ENCODE measurements at regions not wholly inside any gene's neighbourhood (a gene's known extent, or its start where the extent isn't known, plus 50 kb on each side); places are given as distances from the start of the nearest gene placed in this dataset.

DNA sequence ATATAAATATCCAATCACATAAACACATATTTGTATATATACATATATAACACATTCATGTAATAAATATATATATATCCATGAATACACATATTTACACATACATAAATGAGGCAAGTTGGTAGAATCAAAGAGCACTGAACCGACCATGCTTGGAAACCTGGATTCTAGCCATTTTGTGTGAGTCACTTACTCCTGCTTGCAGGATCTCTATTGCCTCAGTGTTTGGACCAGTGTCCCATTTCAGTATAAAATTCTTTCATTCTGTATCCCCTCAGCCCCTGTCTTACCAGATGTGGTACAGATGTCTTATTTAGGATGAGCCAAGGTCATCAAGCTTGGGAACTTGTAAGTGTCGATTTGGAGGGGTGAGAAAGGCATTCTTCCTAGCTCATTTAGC lies 391.4 kb upstream of the FRG2C start:
- TF ChIP-seq POLR2A (IDR thresholded peaks at IDR 0.05) = no peak
- TF ChIP-seq, protein P1, sequence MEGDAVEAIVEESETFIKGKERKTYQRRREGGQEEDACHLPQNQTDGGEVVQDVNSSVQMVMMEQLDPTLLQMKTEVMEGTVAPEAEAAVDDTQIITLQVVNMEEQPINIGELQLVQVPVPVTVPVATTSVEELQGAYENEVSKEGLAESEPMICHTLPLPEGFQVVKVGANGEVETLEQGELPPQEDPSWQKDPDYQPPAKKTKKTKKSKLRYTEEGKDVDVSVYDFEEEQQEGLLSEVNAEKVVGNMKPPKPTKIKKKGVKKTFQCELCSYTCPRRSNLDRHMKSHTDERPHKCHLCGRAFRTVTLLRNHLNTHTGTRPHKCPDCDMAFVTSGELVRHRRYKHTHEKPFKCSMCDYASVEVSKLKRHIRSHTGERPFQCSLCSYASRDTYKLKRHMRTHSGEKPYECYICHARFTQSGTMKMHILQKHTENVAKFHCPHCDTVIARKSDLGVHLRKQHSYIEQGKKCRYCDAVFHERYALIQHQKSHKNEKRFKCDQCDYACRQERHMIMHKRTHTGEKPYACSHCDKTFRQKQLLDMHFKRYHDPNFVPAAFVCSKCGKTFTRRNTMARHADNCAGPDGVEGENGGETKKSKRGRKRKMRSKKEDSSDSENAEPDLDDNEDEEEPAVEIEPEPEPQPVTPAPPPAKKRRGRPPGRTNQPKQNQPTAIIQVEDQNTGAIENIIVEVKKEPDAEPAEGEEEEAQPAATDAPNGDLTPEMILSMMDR (IDR thresholded peaks at IDR 0.05 in 4 of 5, conservative IDR thresholded peaks at IDR 0.05 in 1 of 5) = no peak
